HG03378 (cell line): ENCODE measurements at regions not wholly inside any gene's neighbourhood (a gene's known extent, or its start where the extent isn't known, plus 50 kb on each side); places are given as distances from the start of the nearest gene placed in this dataset.
"Not testable (repeated sequence)": the region's sequence is repeated elsewhere in the genome, so short reads cannot be mapped to it uniquely, and the experiment has no call there.

Experiments
- ATAC-seq: cut with Tn5 transposase; IDR thresholded peaks from one replicate; pipeline ENCODE4 v1.9.1; 2021; ENCODE audit warnings: mild to moderate bottlenecking, moderate library complexity; ENCODE audit not compliant: unreplicated experiment

- ATAC-seq: no peak
Observed at GRCh38 chr9:30628915-30629567, 1755.4 kb upstream of the ACO1 start.

- ATAC-seq: no peak
Observed at GRCh38 chr9:30630459-30630858, 1754.0 kb upstream of the ACO1 start.

GRCh38 chr9:30646639-30647038, 1737.8 kb upstream of the ACO1 start:
- ATAC-seq: not testable (repeated sequence)

- ATAC-seq: no peak
Observed at GRCh38 chr9:30661925-30662324, 1722.5 kb upstream of the ACO1 start.

GRCh38 chr9:30670805-30671562, 1713.5 kb upstream of the ACO1 start:
- ATAC-seq: no peak

GRCh38 chr9:30673132-30673531, 1711.3 kb upstream of the ACO1 start:
- ATAC-seq: no peak

- ATAC-seq: no peak
Observed at GRCh38 chr9:30676651-30677050, 1707.8 kb upstream of the ACO1 start.

GRCh38 chr9:30677221-30677620, 1707.2 kb upstream of the ACO1 start:
- ATAC-seq: no peak

- ATAC-seq: no peak
Observed at GRCh38 chr9:30688801-30689200, 1695.6 kb upstream of the ACO1 start.

- ATAC-seq: no peak
Observed at GRCh38 chr9:30697958-30698357, 1686.5 kb upstream of the ACO1 start.

- ATAC-seq: no peak
Observed at GRCh38 chr9:30711591-30711990, 1672.9 kb upstream of the ACO1 start.

GRCh38 chr9:30713243-30713642, 1671.2 kb upstream of the ACO1 start:
- ATAC-seq: no peak

- ATAC-seq: no peak
Observed at GRCh38 chr9:30714389-30714788, 1670.1 kb upstream of the ACO1 start.

- no peak for ATAC-seq
Observed at GRCh38 chr9:30718483-30718882, 1666.0 kb upstream of the ACO1 start.

GRCh38 chr9:30722065-30722464, 1662.4 kb upstream of the ACO1 start:
- ATAC-seq: no peak

- ATAC-seq: no peak
Observed at GRCh38 chr9:30723656-30724055, 1660.8 kb upstream of the ACO1 start.

GRCh38 chr9:30732060-30732459, 1652.4 kb upstream of the ACO1 start:
- no peak for ATAC-seq

GRCh38 chr9:30744871-30745270, 1639.6 kb upstream of the ACO1 start:
- ATAC-seq: no peak

GRCh38 chr9:30746589-30746988, 1637.9 kb upstream of the ACO1 start:
- ATAC-seq: no peak

- ATAC-seq: no peak
Observed at GRCh38 chr9:30757723-30758122, 1626.7 kb upstream of the ACO1 start.

GRCh38 chr9:30758726-30759446, 1625.6 kb upstream of the ACO1 start:
- no peak for ATAC-seq

- no peak for ATAC-seq
Observed at GRCh38 chr9:30765318-30765717, 1619.1 kb upstream of the ACO1 start.
